HG03196 (cell line): ENCODE measurements at regions not wholly inside any gene's neighbourhood (a gene's known extent, or its start where the extent isn't known, plus 50 kb on each side); places are given as distances from the start of the nearest gene placed in this dataset.

ENCODE experiments used
- ATAC-seq: cut with Tn5 transposase; IDR thresholded peaks from one replicate; pipeline ENCODE4 v1.9.1; 2021; ENCODE audit not compliant: unreplicated experiment

DNA sequence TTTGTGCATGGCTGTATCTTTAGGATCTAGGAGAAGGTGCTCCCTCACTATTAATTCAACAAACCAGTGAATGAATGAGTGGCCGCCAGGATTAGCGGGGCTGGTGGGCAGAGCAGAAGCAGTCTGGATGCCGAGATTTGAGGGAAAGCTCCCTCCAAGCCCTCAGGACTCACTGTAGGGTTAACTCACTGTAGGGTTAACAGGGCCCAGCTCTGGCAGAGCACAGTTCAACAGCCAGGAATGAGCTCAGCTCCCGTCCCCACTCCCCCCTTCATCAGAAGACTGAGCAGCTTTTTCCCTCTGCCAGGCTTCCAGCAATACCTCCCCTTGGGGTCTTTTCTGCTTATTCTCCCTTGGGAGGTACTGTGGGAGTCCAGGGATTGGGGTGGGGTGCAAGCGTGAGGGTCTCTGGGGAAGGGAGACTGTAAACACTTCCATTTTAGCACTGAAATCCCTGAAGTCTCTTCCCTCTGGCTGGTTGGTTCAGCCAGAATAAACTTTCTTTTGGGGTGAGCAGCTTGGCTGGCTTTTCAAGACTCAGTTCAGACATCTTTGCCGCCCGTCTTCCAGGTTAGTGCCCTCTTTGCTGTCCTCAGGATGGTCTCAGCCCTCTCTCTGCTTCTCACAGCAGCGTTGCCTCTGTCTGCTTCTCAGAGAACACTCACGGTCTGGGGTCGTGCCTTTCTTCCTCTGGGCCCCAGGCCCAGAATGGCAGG lies 53.7 kb upstream of the WSB1 start:
- no peak for ATAC-seq

DNA sequence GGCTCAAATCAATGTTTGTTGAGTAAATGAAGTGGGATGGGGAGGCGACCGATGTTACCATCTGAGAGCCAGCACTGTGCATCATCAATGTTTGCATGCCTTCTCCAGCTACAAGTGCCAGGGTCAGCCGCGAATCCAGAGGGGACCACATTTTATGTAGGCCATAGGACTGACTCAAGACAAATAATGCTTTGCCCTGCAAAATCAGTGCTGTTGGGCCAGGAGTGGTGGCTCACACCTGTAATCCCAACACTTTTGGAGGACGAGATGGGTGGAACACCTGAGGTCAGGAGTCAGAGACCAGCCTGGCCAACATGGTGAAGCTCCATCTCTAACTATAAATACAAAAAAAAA lies 53.1 kb upstream of the WSB1 start:
- ATAC-seq: no peak

DNA sequence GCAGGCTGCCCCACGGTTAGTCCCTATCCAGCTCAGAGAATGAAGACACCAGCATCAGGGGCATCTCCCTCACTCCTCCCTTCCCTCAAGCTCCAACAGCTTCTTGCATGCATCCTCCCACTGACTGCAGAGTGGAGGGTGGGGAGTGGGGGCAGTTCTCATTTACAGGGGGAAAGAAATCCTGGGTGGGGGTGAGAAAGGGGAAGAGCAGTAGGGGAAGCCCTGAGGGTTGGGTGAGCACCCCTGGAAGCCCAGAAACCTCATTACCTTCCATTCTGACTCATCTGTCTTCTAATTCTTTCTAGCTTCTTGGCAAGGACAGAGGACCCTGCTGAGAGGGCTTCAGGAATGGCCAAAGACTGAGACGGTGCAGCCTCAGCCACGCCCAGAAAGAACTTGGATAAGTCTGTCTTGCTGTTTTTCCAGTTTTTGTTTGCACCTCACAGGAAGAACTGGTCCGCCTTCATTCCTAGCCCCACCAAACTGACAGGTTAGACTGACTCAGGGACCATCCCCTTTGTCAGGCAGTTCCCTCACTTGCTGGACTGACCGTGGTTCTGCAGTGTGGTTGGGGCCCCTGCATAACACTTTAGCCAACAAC lies 52.5 kb upstream of the WSB1 start:
- no peak for ATAC-seq

DNA sequence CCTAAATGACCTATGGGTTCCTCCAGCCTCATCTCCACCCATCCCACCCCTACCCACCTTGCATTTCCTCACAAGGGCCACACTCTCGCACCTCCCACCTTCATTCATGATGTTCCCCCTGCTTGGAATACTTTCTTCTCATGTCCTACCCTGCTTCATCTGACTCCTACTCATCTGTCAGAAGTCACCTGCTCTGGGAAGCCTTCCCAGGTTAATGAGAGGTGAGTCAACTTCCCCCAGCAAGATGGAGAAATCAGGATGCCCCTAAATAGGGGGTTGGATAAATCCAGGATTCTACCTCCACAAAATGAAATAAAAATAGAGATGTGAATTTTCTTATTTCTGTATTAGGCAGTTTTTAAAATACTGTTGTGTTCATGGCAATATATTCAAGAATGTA lies 51.0 kb upstream of the WSB1 start:
- no peak for ATAC-seq

DNA sequence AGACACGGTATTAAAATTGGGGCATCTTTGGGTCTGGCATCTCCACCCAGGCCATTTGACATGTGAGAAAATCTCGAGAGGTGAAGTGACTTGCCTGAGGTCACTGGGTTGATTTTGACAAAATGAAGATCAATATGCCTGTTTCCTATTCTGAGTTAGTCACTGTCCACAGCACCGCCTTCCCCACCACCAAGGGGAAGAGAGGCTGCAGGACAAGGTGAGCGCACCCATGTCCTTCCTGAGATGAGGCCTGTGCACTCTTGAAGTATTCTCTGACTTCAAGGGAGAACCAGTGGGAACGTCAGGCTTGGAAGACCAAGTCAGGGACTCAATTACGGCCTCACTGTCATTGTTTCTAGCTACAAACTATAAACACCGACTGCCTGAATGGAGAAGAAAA lies 49.9 kb upstream of the WSB1 start:
- no peak for ATAC-seq
